ENCODE measurements at regions not wholly inside any gene's neighbourhood (a gene's known extent, or its start where the extent isn't known, plus 50 kb on each side); places are given as distances from the start of the nearest gene placed in this dataset.

GRCh38 chr6:17219098-17219497 lies 62.1 kb upstream of the RBM24 start:
- TF ChIP-seq CTCF (IDR thresholded peaks at IDR 0.05) = no peak
- TF ChIP-seq POLR2A (IDR thresholded peaks at IDR 0.05) = no peak

All from thyroid gland (tissue), 4 donors.